Fibroblast of pulmonary artery (primary cell): ENCODE measurements at regions not wholly inside any gene's neighbourhood (a gene's known extent, or its start where the extent isn't known, plus 50 kb on each side); places are given as distances from the start of the nearest gene placed in this dataset.

Source experiments
- DNase-seq: peaks from one replicate; pipeline ENCODE4 v3.0.0-alpha.2; 2010; ENCODE audit warnings: low read depth
- H3K4me3 ChIP-seq: replicated peaks from 2 replicates; pipeline ENCODE4 v1.5.1; 2011; ENCODE audit warnings: low read depth, mild to moderate bottlenecking, control low read depth, low read length, moderate library complexity
- CTCF ChIP-seq: IDR thresholded peaks from 2 replicates; pipeline ENCODE4 v1.5.1; 2011; ENCODE audit warnings: mild to moderate bottlenecking, control low read depth, low read length, inconsistent platforms; ENCODE audit errors: missing control alignments

- peak; percentile 67 for DNase-seq
- TF ChIP-seq CTCF, result no peak
- no peak overlapping the region for H3K4me3 ChIP-seq
These were observed 388.0 kb downstream of the GJA1 start for GRCh38 chr6:121823437-121823851.

- no peak overlapping the region for H3K4me3 ChIP-seq
- no peak for TF ChIP-seq CTCF
- DNase-seq, result peak; percentile 94
These were observed 390.8 kb downstream of the GJA1 start for GRCh38 chr6:121826156-121826810.

- DNase-seq, result peak; percentile 36
- H3K4me3 ChIP-seq, result no peak overlapping the region
- TF ChIP-seq CTCF, result no peak
These were observed 392.9 kb downstream of the GJA1 start for GRCh38 chr6:121828146-121828886.

- TF ChIP-seq CTCF, result no peak
- DNase-seq, result no peak
- no peak overlapping the region for H3K4me3 ChIP-seq
These were observed 395.3 kb downstream of the GJA1 start for GRCh38 chr6:121830736-121831135.

GRCh38 chr6:121835662-121836061 lies 400.2 kb downstream of the GJA1 start:
- H3K4me3 ChIP-seq, result no peak overlapping the region
- no peak for DNase-seq
- TF ChIP-seq CTCF, result no peak

GRCh38 chr6:121837545-121838229 lies 402.2 kb downstream of the GJA1 start:
- TF ChIP-seq CTCF, result no peak
- DNase-seq, result no peak
- H3K4me3 ChIP-seq, result no peak overlapping the region
